ENCODE measurements at regions not wholly inside any gene's neighbourhood (a gene's known extent, or its start where the extent isn't known, plus 50 kb on each side); places are given as distances from the start of the nearest gene placed in this dataset.

- no peak overlapping the region for H3K4me3 ChIP-seq
- H3K4me1 ChIP-seq, result no peaks in the 10 kb centered on the region
- no peaks in the 10 kb centered on the region for H3K36me3 ChIP-seq
- ATAC-seq, result no peak
- H3K9me3 ChIP-seq, result no peaks in the 10 kb centered on the region
- TF ChIP-seq CTCF (IDR thresholded peaks at IDR 0.05), result no peak
- no peak for DNase-seq
- intact Hi-C loops (cut with DNase I), result no loop called here
- H3K27me3 ChIP-seq (ENCODE audit: low read depth), result peaks cover 7% of the 10 kb centered on the region
- H3K27ac ChIP-seq, result no peak overlapping the region
Measured at GRCh38 chr9:95382433-95382832, 64.9 kb upstream of the FANCC start.

- H3K4me3 ChIP-seq, result no peak overlapping the region
- no peak for ATAC-seq
Measured at GRCh38 chr9:95381221-95381620, 63.7 kb upstream of the FANCC start.

DNA sequence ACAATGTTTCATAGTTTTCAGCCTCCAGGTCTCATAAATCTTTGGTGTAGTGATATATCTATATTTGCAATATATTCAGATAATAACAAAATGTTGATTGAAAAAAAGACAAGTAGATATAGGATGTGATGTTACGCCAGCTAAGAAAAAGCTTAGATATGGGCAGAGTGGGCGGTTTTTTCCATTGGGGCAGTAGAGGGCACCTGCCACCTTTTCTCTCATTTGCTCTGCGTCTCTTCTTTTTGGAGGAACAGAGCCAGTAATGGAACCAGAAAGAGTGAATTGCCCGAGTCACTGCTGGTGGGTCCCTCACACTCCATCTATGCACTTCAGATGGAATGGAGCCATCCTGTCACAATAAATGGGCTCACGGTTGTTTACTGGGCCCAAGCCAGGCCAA is 62.1 kb upstream of the FANCC start:
- ATAC-seq, result no peak
- Histone ChIP-seq H3K36me3 (no peaks in the 10 kb centered on the region), H3K9me3 (no peaks in the 10 kb centered on the region), H3K27me3 (ENCODE audit: low read depth) (peaks cover 7% of the 10 kb centered on the region), H3K27ac (no peak overlapping the region), H3K4me3 (no peak overlapping the region), H3K4me1 (no peaks in the 10 kb centered on the region)
- TF ChIP-seq CTCF (IDR thresholded peaks at IDR 0.05), result no peak
- intact Hi-C loops (cut with DNase I), result no loop called here
- DNase-seq, result no peak

More at GRCh38 chr9:95381221-95381620, 63.7 kb upstream of the FANCC start:
- intact Hi-C loops (cut with DNase I), result no loop called here
- no peak for DNase-seq
- H3K9me3 ChIP-seq, result no peaks in the 10 kb centered on the region
- no peaks in the 10 kb centered on the region for H3K36me3 ChIP-seq
- TF ChIP-seq CTCF (IDR thresholded peaks at IDR 0.05), result no peak
- H3K4me1 ChIP-seq, result no peaks in the 10 kb centered on the region
- no peak overlapping the region for H3K27ac ChIP-seq
- peaks cover 7% of the 10 kb centered on the region for H3K27me3 ChIP-seq (ENCODE audit: low read depth)

- no peak overlapping the region for H3K4me3 ChIP-seq
- H3K9me3 ChIP-seq, result no peaks in the 10 kb centered on the region
- no peak overlapping the region for H3K27ac ChIP-seq
- H3K27me3 ChIP-seq (ENCODE audit: low read depth), result no peaks in the 10 kb centered on the region
- no peaks in the 10 kb centered on the region for H3K4me1 ChIP-seq
- ATAC-seq (no peak), DNase-seq (no peak)
- no peaks in the 10 kb centered on the region for H3K36me3 ChIP-seq
- TF ChIP-seq CTCF (IDR thresholded peaks at IDR 0.05), result no peak
- intact Hi-C loops (cut with DNase I), result no loop called here
Measured at GRCh38 chr9:95373782-95374487, 56.4 kb upstream of the FANCC start.

GRCh38 chr9:95373069-95373681 is 55.7 kb upstream of the FANCC start:
- H3K4me3 ChIP-seq, result no peak overlapping the region
- H3K9me3 ChIP-seq, result no peaks in the 10 kb centered on the region
- intact Hi-C loops (cut with DNase I), result no loop called here
- DNase-seq (no peak), ATAC-seq (no peak)
- no peak overlapping the region for H3K27ac ChIP-seq
- H3K27me3 ChIP-seq (ENCODE audit: low read depth), result no peaks in the 10 kb centered on the region
- no peaks in the 10 kb centered on the region for H3K36me3 ChIP-seq
- H3K4me1 ChIP-seq, result no peaks in the 10 kb centered on the region
- no peak for TF ChIP-seq CTCF (IDR thresholded peaks at IDR 0.05)

Data from lower lobe of right lung (tissue), 2 donors.